DOHH2 (cell line): ENCODE measurements at regions not wholly inside any gene's neighbourhood (a gene's known extent, or its start where the extent isn't known, plus 50 kb on each side); places are given as distances from the start of the nearest gene placed in this dataset.

Source experiments
- H3F3A ChIP-seq: fragments of 200-600 bp; sonication (generic), shearing (Covaris generic); 2 replicates; pipeline ENCODE4 v1.6.0; 2016; ENCODE audit warnings: antibody characterized with exemption, mild to moderate bottlenecking; ENCODE audit not compliant: control insufficient read depth, insufficient read depth
- H3K27ac ChIP-seq: fragments of 200-600 bp; sonication (generic); 2 replicates; pipeline ENCODE4 v1.5.1; 2014; ENCODE audit warnings: low read depth, mild to moderate bottlenecking, low read length, moderate library complexity
- H3K27me3 ChIP-seq: fragments of 200-600 bp; sonication (generic); 2 replicates; pipeline ENCODE4 v1.6.1; 2014; ENCODE audit warnings: mild to moderate bottlenecking, low read length, mixed read lengths; ENCODE audit not compliant: control insufficient read depth
- H3K36me3 ChIP-seq: fragments of 200-600 bp; sonication (generic); 2 replicates; pipeline ENCODE4 v1.6.1; 2014; ENCODE audit warnings: mild to moderate bottlenecking, low read length, moderate library complexity, mixed read lengths; ENCODE audit not compliant: control insufficient read depth
- H3K4me1 ChIP-seq: fragments of 200-600 bp; sonication (generic); 2 replicates; pipeline ENCODE4 v1.6.1; 2014; ENCODE audit warnings: mild to moderate bottlenecking, low read length, mixed read lengths; ENCODE audit not compliant: control insufficient read depth
- H3K4me2 ChIP-seq: fragments of 200-600 bp; sonication (generic); 2 replicates; pipeline ENCODE4 v1.6.0; 2014; ENCODE audit warnings: mild to moderate bottlenecking, low read length, moderate library complexity
- H3K4me3 ChIP-seq: fragments of 200-600 bp; sonication (generic); 2 replicates; pipeline ENCODE4 v1.5.1; 2014; ENCODE audit warnings: mild to moderate bottlenecking, low read length, mixed read lengths
- H3K79me2 ChIP-seq: fragments of 200-600 bp; sonication (generic); 2 replicates; pipeline ENCODE4 v1.6.1; 2014; ENCODE audit warnings: mild to moderate bottlenecking, low read length, mixed read lengths; ENCODE audit not compliant: control insufficient read depth
- H3K9me2 ChIP-seq: fragments of 200-600 bp; sonication (generic); replicated peaks from 2 replicates; pipeline ENCODE4 v1.6.1; 2014; ENCODE audit warnings: mild to moderate bottlenecking, low read length, mixed read lengths; ENCODE audit not compliant: control insufficient read depth
- H3K9me3 ChIP-seq: fragments of 200-600 bp; sonication (generic); 2 replicates; pipeline ENCODE4 v1.6.1; 2014; ENCODE audit warnings: antibody characterized with exemption, low read length, mixed read lengths; ENCODE audit not compliant: control insufficient read depth, insufficient read depth
- H4K20me1 ChIP-seq: fragments of 200-600 bp; sonication (generic); 2 replicates; pipeline ENCODE4 v1.6.0; 2014; ENCODE audit warnings: low read depth, mild to moderate bottlenecking, antibody characterized with exemption, low read length, moderate library complexity; ENCODE audit not compliant: control insufficient read depth, insufficient read depth
- CTCF ChIP-seq: fragments of 200-600 bp; sonication (generic); IDR thresholded peaks from one replicate; pipeline ENCODE4 v1.5.1; 2014; ENCODE audit warnings: antibody characterized with exemption, mild to moderate bottlenecking, low read depth, low read length; ENCODE audit not compliant: poor library complexity, severe bottlenecking
- EZH2phosphoT487 ChIP-seq: fragments of 200-600 bp; sonication (generic); IDR thresholded peaks from 2 replicates; pipeline ENCODE4 v1.6.1; 2017; ENCODE audit warnings: borderline replicate concordance, mild to moderate bottlenecking, antibody characterized with exemption, low read length, moderate library complexity, mixed read lengths

DNA sequence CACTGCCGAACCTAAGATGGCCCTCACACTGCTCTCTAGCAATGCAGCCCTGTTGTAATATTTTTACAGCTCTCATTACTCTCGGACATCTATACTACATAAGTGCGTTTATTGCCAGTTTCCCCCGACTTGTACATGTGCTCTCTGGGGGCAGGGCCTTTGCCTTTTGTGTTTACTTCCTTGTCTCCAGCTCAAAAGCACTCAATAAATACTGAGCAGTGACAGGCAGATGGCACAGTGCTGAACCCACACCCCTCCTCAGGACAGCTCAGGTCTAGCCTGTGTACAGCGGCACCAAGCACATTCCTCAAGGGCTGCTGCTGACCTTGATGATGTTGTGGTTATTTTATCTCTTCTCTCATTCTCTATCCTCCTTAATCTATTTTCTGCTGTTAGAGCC lies 68.0 kb upstream of the ELMO1 start:
- Histone ChIP-seq H3K36me3 (no peaks in the 10 kb centered on the region), H3K4me1 (no peaks in the 10 kb centered on the region), H3K27ac (no peak overlapping the region), H3K27me3 (peaks cover 4% of the 10 kb centered on the region), H3K4me2 (no peak overlapping the region), H3K79me2 (no peaks in the 10 kb centered on the region), H3K9me2 (no peaks in the 10 kb centered on the region), H3K4me3 (no peak overlapping the region), H3K9me3 (no peaks in the 10 kb centered on the region), H4K20me1 (no peaks in the 10 kb centered on the region), H3F3A (no peaks in the 10 kb centered on the region)
- no peak for TF ChIP-seq EZH2phosphoT487
- TF ChIP-seq CTCF = no peak

- Histone ChIP-seq H4K20me1 (no peaks in the 10 kb centered on the region), H3K36me3 (no peaks in the 10 kb centered on the region), H3K9me3 (no peaks in the 10 kb centered on the region), H3K9me2 (no peaks in the 10 kb centered on the region), H3K4me1 (no peaks in the 10 kb centered on the region), H3K4me3 (no peak overlapping the region), H3K79me2 (no peaks in the 10 kb centered on the region), H3K27me3 (no peaks in the 10 kb centered on the region; the same call in 1 of the 2 replicates), H3F3A (no peaks in the 10 kb centered on the region), H3K4me2 (no peak overlapping the region), H3K27ac (no peak overlapping the region)
- TF ChIP-seq EZH2phosphoT487 (no peak), CTCF (no peak)
Measured at GRCh38 chr7:37518266-37518665, 69.6 kb upstream of the ELMO1 start.

GRCh38 chr7:37524056-37524455 lies 75.4 kb upstream of the ELMO1 start:
- H3K4me2 ChIP-seq = no peak overlapping the region
- no peaks in the 10 kb centered on the region for H3K36me3 ChIP-seq
- no peaks in the 10 kb centered on the region for H3K9me2 ChIP-seq
- H3K9me3 ChIP-seq = no peaks in the 10 kb centered on the region
- TF ChIP-seq EZH2phosphoT487 = no peak
- H3K79me2 ChIP-seq = no peaks in the 10 kb centered on the region
- no peak overlapping the region for H3K27ac ChIP-seq
- H3K4me1 ChIP-seq = no peaks in the 10 kb centered on the region
- no peaks in the 10 kb centered on the region for H4K20me1 ChIP-seq
- H3K4me3 ChIP-seq = no peak overlapping the region
- H3K27me3 ChIP-seq = peaks cover 7% of the 10 kb centered on the region
- no peaks in the 10 kb centered on the region for H3F3A ChIP-seq

DNA sequence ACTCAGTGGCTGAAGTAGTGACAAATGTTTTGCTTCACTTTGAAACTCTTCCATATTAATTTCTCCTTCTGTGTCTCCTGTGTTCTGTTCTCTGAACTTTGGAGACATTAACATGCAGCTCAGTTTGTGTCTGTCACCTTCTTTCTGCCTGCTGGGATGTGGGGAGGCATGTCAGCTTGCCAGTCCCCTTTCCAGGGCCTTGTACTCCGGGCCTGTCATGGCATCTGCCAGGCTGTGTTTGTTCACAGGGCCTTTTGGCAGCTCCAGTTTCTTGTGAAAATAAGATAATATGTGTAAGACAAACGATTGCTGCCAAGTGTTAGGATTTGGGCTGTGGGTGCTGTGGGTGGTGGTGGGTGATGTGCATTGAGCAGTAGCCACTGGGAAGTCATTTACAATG lies 76.1 kb upstream of the ELMO1 start:
- no peak overlapping the region for H3K4me2 ChIP-seq
- H3K36me3 ChIP-seq = no peaks in the 10 kb centered on the region
- H3K4me1 ChIP-seq = no peaks in the 10 kb centered on the region
- no peaks in the 10 kb centered on the region for H3K9me3 ChIP-seq
- H3K4me3 ChIP-seq = no peak overlapping the region
- no peaks in the 10 kb centered on the region for H4K20me1 ChIP-seq
- H3K9me2 ChIP-seq = no peaks in the 10 kb centered on the region
- H3F3A ChIP-seq = no peaks in the 10 kb centered on the region
- H3K27me3 ChIP-seq = peaks cover 7% of the 10 kb centered on the region
- H3K27ac ChIP-seq = no peak overlapping the region
- H3K79me2 ChIP-seq = no peaks in the 10 kb centered on the region
- no peak for TF ChIP-seq CTCF
- TF ChIP-seq EZH2phosphoT487 = no peak
